Neuronal stem cell (in vitro differentiated cells): ENCODE measurements at regions not wholly inside any gene's neighbourhood (a gene's known extent, or its start where the extent isn't known, plus 50 kb on each side); places are given as distances from the start of the nearest gene placed in this dataset.

Experiments used
- DNase-seq: peaks from one replicate; pipeline ENCODE4 v3.0.0-alpha.2; 2013; ENCODE audit warnings: low spot score
- H2AFZ ChIP-seq: one replicate; pipeline ENCODE4 v1.6.1; 2013; ENCODE audit warnings: mild to moderate bottlenecking, low read length, inconsistent platforms
- H2AK5ac ChIP-seq: 2 replicates; pipeline ENCODE4 v1.6.1; 2013; ENCODE audit warnings: low read depth, mild to moderate bottlenecking, inconsistent platforms, low read length, moderate library complexity, mixed read lengths
- H2BK120ac ChIP-seq: 2 replicates; pipeline ENCODE4 v1.6.1; 2013; ENCODE audit warnings: low read depth, mild to moderate bottlenecking, inconsistent platforms, low read length, moderate library complexity, mixed read lengths
- H2BK12ac ChIP-seq: one replicate; pipeline ENCODE4 v1.6.1; 2013; ENCODE audit warnings: low read length, inconsistent platforms
- H2BK15ac ChIP-seq: 2 replicates; pipeline ENCODE4 v1.6.1; 2013; ENCODE audit warnings: mild to moderate bottlenecking, low read length, inconsistent platforms, mixed read lengths
- H2BK5ac ChIP-seq: one replicate; pipeline ENCODE4 v1.6.1; 2013; ENCODE audit warnings: inconsistent platforms, mild to moderate bottlenecking, low read length, moderate library complexity
- H3K14ac ChIP-seq: one replicate; pipeline ENCODE4 v1.6.1; 2013; ENCODE audit warnings: low read length, inconsistent platforms
- H3K18ac ChIP-seq: 2 replicates; pipeline ENCODE4 v1.6.1; 2013; ENCODE audit warnings: low read length, inconsistent platforms
- H3K23ac ChIP-seq: 2 replicates; pipeline ENCODE4 v1.6.1; 2013; ENCODE audit warnings: low read depth, mild to moderate bottlenecking, mixed read lengths, low read length, inconsistent platforms; ENCODE audit not compliant: poor library complexity
- H3K27ac ChIP-seq: replicated peaks from 3 replicates; pipeline ENCODE4 v1.5.1; 2013; ENCODE audit warnings: low read length, inconsistent platforms
- H3K27me3 ChIP-seq, 3 experiments: 2 replicates each; pipeline ENCODE4 v1.6.1; 2013; ENCODE audit warnings: low read length in 3 of 3, mild to moderate bottlenecking in 2 of 3, inconsistent platforms in 1 of 3, low read depth in 1 of 3, mixed read lengths in 1 of 3, moderate library complexity in 1 of 3; ENCODE audit not compliant: control insufficient read depth in 3 of 3, insufficient read depth in 3 of 3
- H3K36me3 ChIP-seq, 2 donors: replicated peaks in 1 of 2; 2 replicates each; pipeline ENCODE4 v1.6.1; 2013; ENCODE audit warnings: low read length in 2 of 2; ENCODE audit not compliant: control insufficient read depth in 2 of 2, insufficient read depth in 2 of 2
- H3K4ac ChIP-seq: 2 replicates; pipeline ENCODE4 v1.6.1; 2013; ENCODE audit warnings: inconsistent platforms, mild to moderate bottlenecking, low read length, moderate library complexity
- H3K4me1 ChIP-seq, 2 donors: 1 replicate in 1 of 2; 2 replicates in 1 of 2; pipeline ENCODE4 v1.6.1; 2013; ENCODE audit warnings: low read length in 2 of 2, low read depth in 1 of 2; ENCODE audit not compliant: control insufficient read depth in 2 of 2, insufficient read depth in 1 of 2
- H3K4me2 ChIP-seq: one replicate; pipeline ENCODE4 v1.6.1; 2013; ENCODE audit warnings: mild to moderate bottlenecking, low read length, inconsistent platforms; ENCODE audit not compliant: insufficient read depth, poor library complexity, severe bottlenecking
- H3K4me3 ChIP-seq, 2 donors: 2 replicates each; pipeline ENCODE4 v1.5.1; 2013; ENCODE audit warnings: low read length in 2 of 2, mild to moderate bottlenecking in 2 of 2, inconsistent platforms in 1 of 2, moderate library complexity in 1 of 2
- H3K79me1 ChIP-seq: one replicate; pipeline ENCODE4 v1.6.1; 2013; ENCODE audit warnings: low read depth, mild to moderate bottlenecking, inconsistent platforms, low read length, moderate library complexity
- H3K9ac ChIP-seq: one replicate; pipeline ENCODE4 v1.6.1; 2013; ENCODE audit warnings: mild to moderate bottlenecking, low read depth, low read length, inconsistent platforms; ENCODE audit not compliant: poor library complexity
- H3K9me3 ChIP-seq, 2 donors: replicated peaks in 1 of 2; 2 replicates each; pipeline versions ENCODE3 to v1.6.1; 2013; ENCODE audit warnings: low read length in 2 of 2, mild to moderate bottlenecking in 2 of 2, inconsistent platforms in 1 of 2, low read depth in 1 of 2, mixed read lengths in 1 of 2, moderate library complexity in 1 of 2; ENCODE audit not compliant: control insufficient read depth in 2 of 2, insufficient read depth in 1 of 2
- H4K8ac ChIP-seq: one replicate; pipeline ENCODE4 v1.6.1; 2013; ENCODE audit warnings: low read depth, mild to moderate bottlenecking, inconsistent platforms, low read length, moderate library complexity
- H4K91ac ChIP-seq: one replicate; pipeline ENCODE4 v1.6.1; 2013; ENCODE audit warnings: low read length, low read depth, mild to moderate bottlenecking, inconsistent platforms; ENCODE audit not compliant: poor library complexity
- WGBS, 2 donors: extraction: QIAGEN DNeasy Blood & Tissue Kit; methylation state at CpG; one replicate each; pipeline ENCODE4 v1.1.7; 2013; ENCODE audit warnings: missing lambda C conversion rate in 2 of 2, mixed read lengths in 1 of 2; ENCODE audit not compliant: insufficient read length in 2 of 2, insufficient replicate concordance in 1 of 2; ENCODE audit errors: extremely low coverage in 2 of 2; 5-methylcytosine and 5-hydroxymethylcytosine counted together

- no peak for DNase-seq
- Histone ChIP-seq H3K9me3 (peaks cover 0 to 5% of the 10 kb centered on the region in 2 donors), H2BK5ac (no peak overlapping the region), H3K18ac (no peak overlapping the region), H4K91ac (no peak overlapping the region), H3K9ac (no peak overlapping the region), H3K4ac (no peak overlapping the region), H3K27ac (no peak overlapping the region), H2AFZ (no peak overlapping the region), H2BK120ac (no peak overlapping the region), H2AK5ac (no peak overlapping the region), H4K8ac (no peak overlapping the region), H2BK15ac (no peak overlapping the region), H3K36me3 (no peaks in the 10 kb centered on the region), H3K4me1 (peaks cover 0 to 10% of the 10 kb centered on the region in 2 donors), H3K27me3 (peaks cover 0 to 2% (median 0%) of the 10 kb centered on the region in 3 experiments), H3K4me2 (no peak overlapping the region), H3K4me3 (no peak overlapping the region), H2BK12ac (no peak overlapping the region), H3K14ac (no peak overlapping the region), H3K79me1 (no peaks in the 10 kb centered on the region), H3K23ac (no peak overlapping the region)
- WGBS, 2 donors = no CpG with 5 or more reads among the region's 2 CpGs
Observed at GRCh38 chr16:49011901-49012300, 269.7 kb downstream of the CBLN1 start.

- H4K8ac ChIP-seq = no peak overlapping the region
- no peak overlapping the region for H4K91ac ChIP-seq
- peaks cover 0 to 8% of the 10 kb centered on the region in 2 donors for H3K4me1 ChIP-seq
- no peak overlapping the region for H3K4me3 ChIP-seq
- no peak overlapping the region for H3K4me2 ChIP-seq
- no peaks in the 10 kb centered on the region for H3K27me3 ChIP-seq
- H3K9ac ChIP-seq = no peak overlapping the region
- no peak overlapping the region for H2BK15ac ChIP-seq
- H3K23ac ChIP-seq = no peak overlapping the region
- H3K9me3 ChIP-seq = peaks cover 0 to 2% of the 10 kb centered on the region in 2 donors
- H2BK5ac ChIP-seq = no peak overlapping the region
- peak overlapping the region; percentile 49 for H3K14ac ChIP-seq
- no peak overlapping the region for H2BK12ac ChIP-seq
- no peak overlapping the region for H2AK5ac ChIP-seq
- H3K36me3 ChIP-seq = no peaks in the 10 kb centered on the region
- H3K27ac ChIP-seq = no peak overlapping the region
- no peak for DNase-seq
- peak overlapping the region; percentile 56 for H3K18ac ChIP-seq
- no peaks in the 10 kb centered on the region for H3K79me1 ChIP-seq
- H2AFZ ChIP-seq = no peak overlapping the region
- no peak overlapping the region for H2BK120ac ChIP-seq
- no CpG with 5 or more reads among the region's 7 CpGs for WGBS, 2 donors
- H3K4ac ChIP-seq = no peak overlapping the region
Observed at GRCh38 chr16:49010879-49011278, 270.8 kb downstream of the CBLN1 start.

GRCh38 chr16:49010396-49010795 lies 271.2 kb downstream of the CBLN1 start:
- Histone ChIP-seq H3K4ac (no peak overlapping the region), H3K4me3 (no peak overlapping the region), H3K9me3 (no peaks in the 10 kb centered on the region), H3K27me3 (no peaks in the 10 kb centered on the region), H3K27ac (no peak overlapping the region), H2BK120ac (no peak overlapping the region), H3K18ac (no peak overlapping the region), H3K23ac (no peak overlapping the region), H2BK5ac (no peak overlapping the region), H3K79me1 (no peaks in the 10 kb centered on the region), H3K4me1 (peaks cover 0 to 5% of the 10 kb centered on the region in 2 donors), H2AK5ac (no peak overlapping the region), H3K14ac (peak overlapping the region; percentile 49), H4K8ac (no peak overlapping the region), H4K91ac (no peak overlapping the region), H3K4me2 (no peak overlapping the region), H2AFZ (no peak overlapping the region), H3K9ac (no peak overlapping the region), H3K36me3 (no peaks in the 10 kb centered on the region), H2BK15ac (no peak overlapping the region), H2BK12ac (no peak overlapping the region)
- no peak for DNase-seq
- no CpG with 5 or more reads among the region's 8 CpGs for WGBS, 2 donors

- Histone ChIP-seq H3K36me3 (no peaks in the 10 kb centered on the region), H3K4me2 (no peak overlapping the region), H4K8ac (no peak overlapping the region)
Observed at GRCh38 chr16:49009204-49009603, 272.4 kb downstream of the CBLN1 start.

More at GRCh38 chr16:49009204-49009603, 272.4 kb downstream of the CBLN1 start:
- Histone ChIP-seq H3K4ac (no peak overlapping the region), H2BK12ac (no peak overlapping the region), H3K4me1 (peaks cover 0 to 2% of the 10 kb centered on the region in 2 donors), H2AFZ (no peak overlapping the region), H3K23ac (no peak overlapping the region), H2BK120ac (no peak overlapping the region), H3K27me3 (no peaks in the 10 kb centered on the region), H2BK15ac (no peak overlapping the region), H3K79me1 (no peaks in the 10 kb centered on the region), H3K27ac (no peak overlapping the region), H3K9me3 (no peaks in the 10 kb centered on the region), H3K4me3 (no peak overlapping the region), H2AK5ac (no peak overlapping the region), H3K9ac (no peak overlapping the region), H3K14ac (no peak overlapping the region), H4K91ac (no peak overlapping the region), H3K18ac (no peak overlapping the region), H2BK5ac (no peak overlapping the region)
- no peak for DNase-seq
- WGBS, 2 donors = no CpG with 5 or more reads among the region's 1 CpG
